Karpas-422 (cell line): ENCODE measurements at regions not wholly inside any gene's neighbourhood (a gene's known extent, or its start where the extent isn't known, plus 50 kb on each side); places are given as distances from the start of the nearest gene placed in this dataset.
"Not testable (repeated sequence)": the region's sequence is repeated elsewhere in the genome, so short reads cannot be mapped to it uniquely, and the experiment has no call there.

Experiments
- DNase-seq: peaks from one replicate; pipeline ENCODE4 v3.0.0-alpha.2; 2015
- H2AFZ ChIP-seq: fragments of 200-600 bp; sonication (generic); 2 replicates; pipeline ENCODE4 v1.6.1; 2014; ENCODE audit warnings: antibody characterized with exemption, low read length, mixed read lengths
- H3K27ac ChIP-seq: fragments of 200-600 bp; sonication (generic); 2 replicates; pipeline ENCODE4 v1.5.1; 2014; ENCODE audit warnings: mild to moderate bottlenecking, low read length, moderate library complexity
- H3K27me3 ChIP-seq: fragments of 200-600 bp; sonication (generic); 2 replicates; pipeline ENCODE4 v1.6.1; 2014; ENCODE audit warnings: low read length, mixed read lengths
- H3K36me3 ChIP-seq: fragments of 200-600 bp; sonication (generic); 2 replicates; pipeline ENCODE4 v1.6.1; 2014; ENCODE audit warnings: low read length, mixed read lengths; ENCODE audit not compliant: insufficient read depth
- H3K4me1 ChIP-seq: fragments of 200-600 bp; sonication (generic); 2 replicates; pipeline ENCODE4 v1.6.1; 2014; ENCODE audit warnings: mild to moderate bottlenecking, low read length, mixed read lengths
- H3K4me2 ChIP-seq: fragments of 200-600 bp; sonication (generic); 2 replicates; pipeline ENCODE4 v1.6.1; 2014; ENCODE audit warnings: low read length, low read depth, mild to moderate bottlenecking; ENCODE audit not compliant: poor library complexity, severe bottlenecking
- H3K4me3 ChIP-seq: fragments of 200-600 bp; sonication (generic); 2 replicates; pipeline ENCODE4 v1.5.1; 2014; ENCODE audit warnings: mild to moderate bottlenecking, antibody characterized with exemption, low read length, mixed read lengths
- H3K79me2 ChIP-seq: fragments of 200-600 bp; sonication (generic); 2 replicates; pipeline ENCODE4 v1.6.1; 2014; ENCODE audit warnings: mild to moderate bottlenecking, low read length, mixed read lengths
- H3K9ac ChIP-seq: fragments of 200-600 bp; sonication (generic); 2 replicates; pipeline ENCODE4 v1.6.0; 2014; ENCODE audit warnings: low read length
- H3K9me2 ChIP-seq: fragments of 200-600 bp; sonication (generic), shearing (Covaris generic); replicated peaks from 2 replicates; pipeline ENCODE4 v1.6.0; 2014; ENCODE audit warnings: mild to moderate bottlenecking, low read length, moderate library complexity; ENCODE audit not compliant: insufficient read depth
- H3K9me3 ChIP-seq: fragments of 300-700, 200-600 bp; sonication (generic); 2 replicates; pipeline ENCODE4 v1.6.1; 2014; ENCODE audit warnings: low read length, mixed read lengths
- H4K20me1 ChIP-seq: fragments of 200-600 bp; sonication (generic); 2 replicates; pipeline ENCODE4 v1.6.1; 2014; ENCODE audit warnings: mild to moderate bottlenecking, antibody characterized with exemption, low read length, low read depth; ENCODE audit not compliant: insufficient read depth

GRCh38 chr2:391696-392095 is 103.8 kb upstream of the ALKAL2 start:
- H3K9me2 ChIP-seq = no peaks in the 10 kb centered on the region
- no peaks in the 10 kb centered on the region for H3K36me3 ChIP-seq
- no peak overlapping the region for H3K27ac ChIP-seq
- peaks cover 15% of the 10 kb centered on the region; the same call in 1 of the 2 replicates for H3K9me3 ChIP-seq
- no peaks in the 10 kb centered on the region for H3K27me3 ChIP-seq
- no peaks in the 10 kb centered on the region for H3K4me1 ChIP-seq
- DNase-seq = no peak
- H3K4me3 ChIP-seq = no peak overlapping the region
- H3K4me2 ChIP-seq = no peak overlapping the region
- H2AFZ ChIP-seq = no peak overlapping the region
- no peaks in the 10 kb centered on the region for H3K79me2 ChIP-seq
- no peaks in the 10 kb centered on the region for H4K20me1 ChIP-seq
- no peak overlapping the region for H3K9ac ChIP-seq

GRCh38 chr2:390959-391358 is 103.1 kb upstream of the ALKAL2 start:
- Histone ChIP-seq H3K27ac (no peak overlapping the region), H2AFZ (no peak overlapping the region), H3K9me3 (peaks cover 15% of the 10 kb centered on the region; the same call in 1 of the 2 replicates), H3K27me3 (no peaks in the 10 kb centered on the region), H3K36me3 (no peaks in the 10 kb centered on the region), H3K79me2 (no peaks in the 10 kb centered on the region), H4K20me1 (no peaks in the 10 kb centered on the region), H3K4me2 (no peak overlapping the region), H3K9me2 (no peaks in the 10 kb centered on the region), H3K4me1 (no peaks in the 10 kb centered on the region), H3K4me3 (no peak overlapping the region), H3K9ac (no peak overlapping the region)
- DNase-seq = no peak

DNA sequence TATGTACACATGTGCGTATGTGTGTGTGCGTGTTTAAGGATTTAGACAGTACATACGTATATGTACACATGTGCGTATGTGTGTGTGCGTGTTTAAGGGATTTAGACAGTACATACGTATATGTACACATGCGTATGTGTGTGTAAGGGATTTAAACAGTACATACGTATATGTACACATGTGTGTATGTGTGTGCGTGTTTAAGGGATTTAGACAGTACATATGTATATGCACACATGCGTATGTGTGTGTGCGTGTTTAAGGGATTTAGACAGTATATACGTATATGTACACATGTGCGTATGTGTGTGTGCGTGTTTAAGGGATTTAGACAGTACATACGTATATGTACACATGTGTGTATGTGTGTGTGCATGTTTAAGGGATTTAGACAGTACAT is 102.1 kb upstream of the ALKAL2 start:
- not testable (repeated sequence) for H3K4me1 ChIP-seq, H3K9me2 ChIP-seq, H4K20me1 ChIP-seq, H3K4me2 ChIP-seq, H3K9ac ChIP-seq, H3K4me3 ChIP-seq, H3K27ac ChIP-seq, H3K27me3 ChIP-seq, H3K79me2 ChIP-seq, H3K36me3 ChIP-seq, H2AFZ ChIP-seq, DNase-seq
- H3K9me3 ChIP-seq = peaks cover 15% of the 10 kb centered on the region; the same call in 1 of the 2 replicates

DNA sequence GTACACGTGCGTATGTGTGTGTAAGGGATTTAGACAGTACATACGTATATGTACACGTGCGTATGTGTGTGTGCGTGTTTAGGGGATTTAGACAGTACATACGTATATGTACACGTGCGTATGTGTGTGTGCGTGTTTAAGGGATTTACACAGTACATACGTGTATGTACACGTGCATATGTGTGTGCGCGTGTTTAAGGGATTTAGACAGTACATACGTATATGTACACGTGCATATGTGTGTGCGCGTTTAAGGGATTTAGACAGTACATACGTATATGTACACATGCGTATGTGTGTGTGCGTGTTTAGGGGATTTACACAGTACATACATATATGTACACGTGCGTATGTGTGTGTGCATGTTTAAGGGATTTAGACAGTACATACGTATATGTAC is 100.9 kb upstream of the ALKAL2 start:
- not testable (repeated sequence) for H3K9me2 ChIP-seq, H3K4me1 ChIP-seq, H3K27me3 ChIP-seq, H3K4me2 ChIP-seq, H3K4me3 ChIP-seq, DNase-seq, H2AFZ ChIP-seq, H3K79me2 ChIP-seq, H3K9ac ChIP-seq, H3K27ac ChIP-seq, H4K20me1 ChIP-seq, H3K36me3 ChIP-seq
- peaks cover 15% of the 10 kb centered on the region; the same call in 1 of the 2 replicates for H3K9me3 ChIP-seq

- Histone ChIP-seq H3K27me3 (no peaks in the 10 kb centered on the region), H3K9ac (no peak overlapping the region)
- DNase-seq = no peak
Observed at GRCh38 chr2:387980-388421, 100.1 kb upstream of the ALKAL2 start.

GRCh38 chr2:386406-387103 is 98.7 kb upstream of the ALKAL2 start:
- no peaks in the 10 kb centered on the region for H3K4me1 ChIP-seq
- H3K9me2 ChIP-seq = no peaks in the 10 kb centered on the region
- no peaks in the 10 kb centered on the region for H4K20me1 ChIP-seq
- H3K9ac ChIP-seq = no peak overlapping the region
- no peak for DNase-seq
- H3K36me3 ChIP-seq = no peaks in the 10 kb centered on the region
- H3K27me3 ChIP-seq = no peaks in the 10 kb centered on the region
- no peak overlapping the region for H3K4me2 ChIP-seq
- H2AFZ ChIP-seq = no peak overlapping the region
- no peaks in the 10 kb centered on the region for H3K79me2 ChIP-seq
- H3K9me3 ChIP-seq = peaks cover 15% of the 10 kb centered on the region; the same call in 1 of the 2 replicates
- no peak overlapping the region for H3K4me3 ChIP-seq
- no peak overlapping the region for H3K27ac ChIP-seq

More at GRCh38 chr2:387980-388421, 100.1 kb upstream of the ALKAL2 start:
- Histone ChIP-seq H3K9me2 (no peaks in the 10 kb centered on the region), H4K20me1 (no peaks in the 10 kb centered on the region), H3K4me1 (no peaks in the 10 kb centered on the region), H3K9me3 (peaks cover 15% of the 10 kb centered on the region; the same call in 1 of the 2 replicates), H3K36me3 (no peaks in the 10 kb centered on the region), H2AFZ (no peak overlapping the region), H3K27ac (no peak overlapping the region), H3K4me2 (no peak overlapping the region), H3K79me2 (no peaks in the 10 kb centered on the region), H3K4me3 (no peak overlapping the region)

DNA sequence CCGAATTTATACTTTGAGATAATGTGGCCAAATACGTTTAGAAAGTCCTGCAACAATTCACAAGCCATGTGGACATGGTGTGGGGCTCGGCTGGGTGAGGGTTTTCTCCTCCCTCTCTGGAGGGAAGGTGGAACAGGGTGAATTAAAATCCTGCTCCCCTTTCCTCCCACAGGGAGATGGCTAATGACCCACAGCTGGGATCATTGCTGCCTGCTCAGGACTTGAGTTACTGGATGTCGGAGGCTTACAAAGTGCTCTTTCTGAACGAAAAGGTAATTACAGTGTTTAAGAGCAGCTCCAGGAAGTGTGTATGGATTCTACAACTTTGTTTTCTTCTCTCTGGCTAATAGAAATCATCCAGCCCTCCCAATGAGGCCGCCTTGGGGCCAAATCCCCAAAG is 97.9 kb upstream of the ALKAL2 start:
- Histone ChIP-seq H3K9me2 (no peaks in the 10 kb centered on the region), H3K4me3 (no peak overlapping the region), H3K79me2 (no peaks in the 10 kb centered on the region), H2AFZ (no peak overlapping the region), H3K36me3 (no peaks in the 10 kb centered on the region), H4K20me1 (no peaks in the 10 kb centered on the region), H3K4me1 (no peaks in the 10 kb centered on the region), H3K27me3 (no peaks in the 10 kb centered on the region), H3K4me2 (no peak overlapping the region), H3K9ac (no peak overlapping the region), H3K27ac (no peak overlapping the region), H3K9me3 (peaks cover 15% of the 10 kb centered on the region; the same call in 1 of the 2 replicates)
- DNase-seq = no peak

GRCh38 chr2:385061-385460 is 97.2 kb upstream of the ALKAL2 start:
- H3K4me1 ChIP-seq = no peaks in the 10 kb centered on the region
- peaks cover 9% of the 10 kb centered on the region; the same call in 1 of the 2 replicates for H3K9me3 ChIP-seq
- H3K27ac ChIP-seq = no peak overlapping the region
- no peaks in the 10 kb centered on the region for H4K20me1 ChIP-seq
- no peak for DNase-seq
- no peaks in the 10 kb centered on the region for H3K9me2 ChIP-seq
- H3K9ac ChIP-seq = no peak overlapping the region
- no peak overlapping the region for H3K4me2 ChIP-seq
- H3K79me2 ChIP-seq = no peaks in the 10 kb centered on the region
- H3K4me3 ChIP-seq = no peak overlapping the region
- H3K27me3 ChIP-seq = no peaks in the 10 kb centered on the region
- no peaks in the 10 kb centered on the region for H3K36me3 ChIP-seq
- no peak overlapping the region for H2AFZ ChIP-seq
